ENCODE measurements at regions not wholly inside any gene's neighbourhood (a gene's known extent, or its start where the extent isn't known, plus 50 kb on each side); places are given as distances from the start of the nearest gene placed in this dataset.
"Not testable (repeated sequence)": the region's sequence is repeated elsewhere in the genome, so short reads cannot be mapped to it uniquely, and the experiment has no call there.

GRCh38 chr10:33067917-33068316 lies 109.9 kb upstream of the ITGB1 start:
- DNase-seq (ENCODE audit: low read depth) = no peak

- DNase-seq (ENCODE audit: low read depth) = no peak
These were observed 109.5 kb upstream of the ITGB1 start for GRCh38 chr10:33067481-33067880.

DNA sequence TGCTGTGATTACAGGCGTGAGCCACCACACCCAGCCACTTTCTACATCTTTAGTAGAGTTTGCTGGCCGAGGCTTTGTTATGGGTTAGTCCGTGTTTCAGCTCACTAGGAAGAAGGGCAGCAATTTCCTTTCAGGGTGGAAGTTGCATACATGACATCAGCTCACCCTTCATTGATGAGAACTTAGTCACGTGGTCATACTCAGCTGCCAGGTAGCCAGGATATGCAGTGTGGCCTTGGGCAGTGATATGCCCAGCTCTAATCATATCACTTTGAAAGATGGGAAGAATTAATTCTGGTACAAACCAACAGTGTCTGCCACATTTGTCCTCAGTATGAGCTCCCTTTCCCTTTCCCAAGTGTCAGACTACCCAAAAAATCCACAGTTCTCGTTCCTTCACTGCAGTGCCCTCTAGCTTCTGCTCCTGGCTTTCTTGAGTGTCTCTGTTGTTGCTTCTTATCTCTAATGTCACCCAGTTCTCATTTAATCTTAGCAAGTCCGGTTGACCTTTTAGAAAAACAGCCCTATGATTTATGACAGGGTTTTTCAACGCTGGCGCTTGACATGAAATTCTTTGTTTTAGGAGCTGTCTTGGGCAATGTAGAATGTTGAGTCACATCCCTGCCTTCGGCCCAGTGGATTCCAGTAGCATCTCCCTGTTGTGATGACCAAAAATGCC lies 108.7 kb upstream of the ITGB1 start:
- DNase-seq (ENCODE audit: low read depth) = no peak

GRCh38 chr10:33065111-33065510 lies 107.1 kb upstream of the ITGB1 start:
- DNase-seq (ENCODE audit: low read depth) = no peak

- no peak for DNase-seq (ENCODE audit: low read depth)
These were observed 106.7 kb upstream of the ITGB1 start for GRCh38 chr10:33064706-33065105.

- DNase-seq (ENCODE audit: low read depth) = no peak
These were observed 99.6 kb upstream of the ITGB1 start for GRCh38 chr10:33057620-33058019.

DNA sequence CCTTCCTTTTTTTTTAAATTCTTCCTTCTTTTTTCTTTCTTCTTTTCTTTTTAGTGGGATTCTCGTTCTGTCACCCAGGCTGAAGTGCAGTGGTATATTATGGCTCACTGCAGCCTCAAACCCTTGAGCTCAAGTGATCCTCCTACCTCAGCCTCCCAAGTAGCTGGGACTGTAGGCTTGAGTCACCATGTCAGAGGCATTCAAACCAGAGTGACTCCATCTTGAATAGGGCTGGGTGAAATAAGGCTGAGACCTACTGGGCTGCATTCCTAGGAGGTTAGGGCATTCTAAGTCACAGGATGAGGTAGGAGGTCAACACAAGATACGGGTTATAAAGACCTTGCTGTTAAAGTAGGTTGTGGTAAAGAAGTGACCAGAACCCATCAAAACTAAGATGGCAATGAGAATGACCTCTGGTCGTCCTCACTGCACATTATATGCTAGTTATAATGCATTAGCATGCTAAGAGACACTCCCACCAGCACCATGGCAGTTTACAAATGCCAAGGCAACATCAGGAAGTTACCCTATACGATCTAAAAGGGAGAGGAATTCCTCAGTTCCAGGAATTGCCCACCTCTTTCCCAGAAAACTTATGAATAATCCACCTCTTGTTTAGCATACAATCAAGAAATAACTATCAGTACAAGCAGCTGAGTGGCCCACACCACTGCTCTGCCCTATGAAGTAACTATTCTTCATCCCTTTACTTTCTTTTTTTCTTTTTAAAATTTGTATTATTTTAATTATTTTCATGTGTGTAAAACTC lies 99.0 kb upstream of the ITGB1 start:
- DNase-seq (ENCODE audit: low read depth) = no peak

- no peak for DNase-seq (ENCODE audit: low read depth)
These were observed 97.6 kb upstream of the ITGB1 start for GRCh38 chr10:33055625-33056024.

DNA sequence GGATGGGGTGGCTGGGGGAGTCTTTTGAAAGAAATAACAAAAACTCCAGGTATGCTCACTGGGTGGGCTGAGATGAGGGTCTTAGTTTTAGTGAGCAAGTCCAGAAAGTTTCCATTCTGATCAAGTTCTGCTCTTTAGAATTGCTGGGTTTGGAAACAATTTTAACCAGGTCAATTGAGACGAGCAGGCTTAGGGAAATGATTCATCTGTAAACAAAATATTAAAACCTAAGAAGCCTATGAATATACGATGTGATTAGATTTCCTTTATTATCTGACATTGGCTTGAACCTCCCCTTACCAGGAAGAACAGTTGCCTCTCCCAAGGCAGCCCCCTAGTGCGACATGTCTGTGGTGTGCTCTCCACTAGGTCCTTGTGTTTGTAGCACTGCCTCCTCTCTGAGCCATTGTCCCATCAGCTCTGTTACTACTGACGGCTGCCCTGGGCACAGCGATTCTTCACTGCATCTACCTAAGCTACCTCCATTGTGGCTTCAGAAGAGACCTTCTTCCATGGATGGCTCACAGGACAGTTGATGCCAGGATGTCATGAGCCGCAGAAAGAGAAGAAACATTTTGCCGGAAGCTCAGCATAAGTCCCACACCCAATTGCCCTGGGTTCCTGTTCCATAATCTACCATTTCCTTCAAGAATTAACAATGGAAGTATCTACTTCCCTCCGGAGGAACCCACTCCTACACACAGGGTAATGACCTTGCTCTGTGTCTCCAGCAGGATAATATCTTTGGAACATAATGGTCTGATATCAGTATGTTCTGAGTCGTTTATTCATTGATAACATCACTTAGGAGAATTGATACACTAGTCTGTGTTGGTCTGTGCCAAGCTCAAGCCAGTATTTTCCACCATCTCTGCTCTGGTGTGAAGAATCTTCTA lies 95.1 kb upstream of the ITGB1 start:
- no peak for DNase-seq (ENCODE audit: low read depth)

GRCh38 chr10:33052263-33052875 lies 94.3 kb upstream of the ITGB1 start:
- no peak for DNase-seq (ENCODE audit: low read depth)

- not testable (repeated sequence) for DNase-seq (ENCODE audit: low read depth)
These were observed 92.2 kb upstream of the ITGB1 start for GRCh38 chr10:33049963-33050920.

DNA sequence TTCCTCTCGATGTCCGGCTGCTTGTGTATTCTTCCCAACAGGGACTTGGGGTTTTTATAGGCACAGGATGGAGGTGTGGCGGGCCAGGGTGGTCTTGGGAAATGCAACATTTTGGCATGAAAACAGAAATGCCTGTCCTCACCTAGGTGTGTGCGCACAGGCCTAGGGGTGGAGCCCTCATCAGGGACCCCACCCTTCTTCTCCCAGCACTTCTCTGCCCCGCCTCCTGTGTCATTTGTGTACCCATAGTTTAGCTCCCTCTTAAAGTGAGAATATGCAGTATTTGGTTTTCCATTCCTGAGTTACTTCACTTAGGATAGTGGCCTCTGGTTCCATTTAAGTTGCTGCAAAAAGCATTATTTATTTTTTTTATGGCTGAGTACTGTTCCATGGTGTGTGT lies 90.2 kb upstream of the ITGB1 start:
- DNase-seq (ENCODE audit: low read depth) = no peak

- no peak for DNase-seq (ENCODE audit: low read depth)
These were observed 89.6 kb upstream of the ITGB1 start for GRCh38 chr10:33047655-33048054.

- no peak for DNase-seq (ENCODE audit: low read depth)
These were observed 88.8 kb upstream of the ITGB1 start for GRCh38 chr10:33046792-33047191.

- DNase-seq (ENCODE audit: low read depth) = no peak
These were observed 87.4 kb upstream of the ITGB1 start for GRCh38 chr10:33045421-33045820.

DNA sequence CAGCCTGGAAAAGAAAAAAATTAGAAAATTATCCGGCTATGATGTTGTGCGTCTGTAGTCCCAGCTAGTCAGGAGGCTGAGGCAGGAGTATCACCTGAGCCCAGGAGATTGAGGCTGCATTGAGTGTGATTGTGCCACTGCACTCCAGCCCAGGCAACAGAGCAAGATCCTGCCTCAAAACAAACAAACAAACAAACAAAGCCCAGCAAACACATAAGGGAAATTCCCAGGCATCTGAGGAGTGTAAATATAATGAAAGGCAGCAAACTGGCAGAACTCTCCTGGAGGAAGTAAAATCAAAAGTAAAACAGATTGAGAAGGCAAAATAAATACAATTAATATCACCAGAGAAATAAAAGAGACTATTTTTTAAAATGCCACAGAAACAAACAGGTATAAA lies 84.5 kb upstream of the ITGB1 start:
- DNase-seq (ENCODE audit: low read depth) = no peak

- no peak for DNase-seq (ENCODE audit: low read depth)
These were observed 83.9 kb upstream of the ITGB1 start for GRCh38 chr10:33041783-33042437.

- no peak for DNase-seq (ENCODE audit: low read depth)
These were observed 82.4 kb upstream of the ITGB1 start for GRCh38 chr10:33040436-33040835.

DNA sequence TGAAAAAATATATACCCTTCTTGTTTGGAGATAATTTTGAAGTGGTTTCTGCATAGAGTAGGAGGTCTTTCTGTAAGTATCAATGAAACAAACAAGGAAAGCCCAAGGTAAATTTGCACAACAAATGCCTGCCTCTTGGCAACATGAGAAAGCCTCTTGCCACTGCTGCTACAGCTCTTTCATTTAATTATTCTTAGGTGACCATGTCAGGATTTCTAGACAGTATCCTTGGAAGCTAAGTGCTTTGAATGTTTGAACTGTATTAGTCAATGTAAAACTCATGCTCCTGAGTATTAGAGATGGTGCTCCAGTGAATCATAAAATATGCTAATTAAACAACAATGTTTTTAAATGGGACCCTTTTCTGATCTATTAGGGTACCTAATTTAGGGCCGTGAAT lies 81.2 kb upstream of the ITGB1 start:
- DNase-seq (ENCODE audit: low read depth) = no peak

DNA sequence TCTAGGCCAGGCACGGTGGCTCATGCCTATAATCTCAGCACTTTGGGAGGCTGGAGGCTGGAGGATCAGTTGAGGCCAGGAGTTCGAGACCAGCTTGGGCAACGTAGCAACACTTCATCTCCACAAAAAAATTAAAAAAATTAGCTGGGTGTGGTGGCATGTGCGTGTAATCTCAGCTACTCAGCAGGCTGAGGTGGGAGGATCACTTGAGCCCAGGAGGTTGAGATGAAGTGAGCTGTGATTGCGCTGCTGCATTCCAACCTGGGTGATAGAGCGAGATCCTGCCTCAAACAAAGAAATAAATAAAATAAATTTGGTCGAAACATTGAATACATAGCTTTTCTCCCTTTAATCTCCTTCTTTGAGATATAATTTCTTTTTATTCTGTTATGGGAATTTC lies 80.6 kb upstream of the ITGB1 start:
- DNase-seq (ENCODE audit: low read depth) = no peak

DNA sequence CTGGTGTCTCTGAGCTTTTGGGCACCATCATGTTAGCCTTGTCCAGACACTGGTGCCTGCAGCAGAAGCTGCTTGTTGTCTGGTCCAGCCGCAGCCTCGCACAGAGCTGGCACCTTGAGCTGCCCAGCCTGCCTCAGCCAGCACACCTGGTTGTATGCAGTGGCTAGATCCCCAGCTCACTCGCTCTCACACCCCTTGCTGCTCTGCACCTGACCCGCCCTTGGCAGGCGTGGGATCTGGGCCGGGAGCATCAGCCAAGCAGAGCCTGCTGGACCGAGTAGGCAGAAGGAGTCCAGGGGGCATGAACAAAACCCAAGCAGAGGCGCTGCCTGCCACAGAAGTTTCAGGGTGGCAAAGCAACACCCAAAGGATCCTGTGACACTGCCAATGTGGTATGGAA lies 79.7 kb upstream of the ITGB1 start:
- no peak for DNase-seq (ENCODE audit: low read depth)

All from stimulated activated CD4-positive, alpha-beta T cell treated with anti-CD3 and anti-CD28 coated beads, Interleukin-2, amount 100 ng/mL, for 4 hours (primary cell).